COLO668 (cell line): ENCODE measurements at regions not wholly inside any gene's neighbourhood (a gene's known extent, or its start where the extent isn't known, plus 50 kb on each side); places are given as distances from the start of the nearest gene placed in this dataset.

Experiments used
- DNase-seq: peaks from one replicate; lab custom pipeline; 2025; ENCODE audit not compliant: unreplicated experiment; lab: John Stamatoyannopoulos, UW

DNA sequence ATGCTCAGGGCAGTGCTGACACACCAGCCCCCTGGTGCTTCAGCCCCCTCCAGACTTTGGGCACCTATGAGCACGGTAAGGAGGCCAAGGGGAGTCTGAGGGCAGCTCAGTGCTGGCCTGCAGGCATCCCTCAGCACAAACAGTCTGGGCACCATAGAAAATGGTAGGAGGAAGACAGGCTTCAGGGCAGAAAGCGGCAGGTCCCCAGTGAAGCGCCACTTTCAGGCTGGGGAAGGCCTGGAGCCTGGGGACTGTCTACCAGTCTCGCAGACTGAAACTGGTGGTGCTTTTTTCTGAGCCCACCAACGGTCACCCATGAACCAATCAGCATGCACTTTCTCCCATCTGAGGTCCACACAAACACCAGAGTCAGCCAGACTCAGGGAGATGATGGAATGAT, 1074.7 kb downstream of the PCDH18 start:
- no peak for DNase-seq

DNA sequence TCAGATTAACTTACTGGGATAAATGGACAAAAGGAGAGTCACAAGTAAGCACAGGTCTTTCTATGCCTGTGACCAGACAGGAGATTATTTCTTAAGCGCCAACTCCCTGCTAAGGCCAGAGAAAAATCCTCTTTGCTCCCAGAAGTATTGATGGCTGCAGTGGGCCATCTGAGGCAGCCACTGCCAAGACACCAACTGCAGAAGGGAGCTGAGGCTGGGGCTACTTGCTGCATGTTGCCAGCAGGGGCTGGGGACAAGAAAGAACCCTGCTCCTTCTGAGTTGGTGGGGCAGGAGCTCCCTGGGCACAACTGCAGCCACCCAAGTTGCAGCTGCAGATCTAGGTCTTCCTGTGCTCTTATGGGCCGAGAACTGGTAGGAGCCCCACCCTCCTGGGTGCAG, 1075.3 kb downstream of the PCDH18 start:
- DNase-seq, result no peak

DNA sequence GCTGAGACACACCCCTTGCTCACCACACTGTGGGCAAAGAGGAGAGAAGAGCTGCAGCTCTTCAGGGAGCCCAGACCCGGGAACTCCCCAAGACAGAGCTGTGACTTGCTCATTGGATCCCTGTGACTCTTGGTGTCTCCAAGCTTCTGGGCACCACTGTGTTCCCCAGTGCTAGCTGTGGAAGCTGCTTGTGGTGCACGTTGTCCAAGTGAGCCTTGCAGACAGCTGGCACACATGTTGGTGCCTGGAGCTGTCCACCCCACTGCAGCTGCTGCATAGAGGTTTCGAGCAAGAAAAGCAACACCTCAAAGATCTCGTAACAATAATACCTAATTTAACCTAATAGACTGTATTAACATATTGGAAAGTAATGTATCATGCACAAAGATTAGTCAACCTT, 1089.3 kb downstream of the PCDH18 start:
- DNase-seq, result no peak

DNA sequence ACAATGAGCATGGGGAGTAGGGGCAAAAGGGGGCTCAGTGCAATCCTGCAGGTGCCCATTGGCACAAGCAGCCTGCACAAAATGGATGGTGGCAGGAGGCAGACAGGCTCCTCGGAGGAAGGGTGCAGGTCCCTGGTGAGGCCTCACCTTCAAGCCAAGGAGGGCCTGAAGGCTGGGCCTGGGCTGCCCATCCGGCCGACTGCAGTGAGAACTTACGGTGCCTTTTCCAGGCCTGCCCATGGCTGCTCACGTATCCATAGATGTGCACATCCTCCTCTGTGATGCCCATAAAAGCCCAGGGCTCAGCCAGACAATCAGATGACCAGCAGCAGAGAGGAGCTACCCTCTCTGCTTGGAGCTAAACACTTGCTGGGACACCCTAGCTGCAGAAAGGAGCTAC, 1089.8 kb downstream of the PCDH18 start:
- DNase-seq, result no peak

DNA sequence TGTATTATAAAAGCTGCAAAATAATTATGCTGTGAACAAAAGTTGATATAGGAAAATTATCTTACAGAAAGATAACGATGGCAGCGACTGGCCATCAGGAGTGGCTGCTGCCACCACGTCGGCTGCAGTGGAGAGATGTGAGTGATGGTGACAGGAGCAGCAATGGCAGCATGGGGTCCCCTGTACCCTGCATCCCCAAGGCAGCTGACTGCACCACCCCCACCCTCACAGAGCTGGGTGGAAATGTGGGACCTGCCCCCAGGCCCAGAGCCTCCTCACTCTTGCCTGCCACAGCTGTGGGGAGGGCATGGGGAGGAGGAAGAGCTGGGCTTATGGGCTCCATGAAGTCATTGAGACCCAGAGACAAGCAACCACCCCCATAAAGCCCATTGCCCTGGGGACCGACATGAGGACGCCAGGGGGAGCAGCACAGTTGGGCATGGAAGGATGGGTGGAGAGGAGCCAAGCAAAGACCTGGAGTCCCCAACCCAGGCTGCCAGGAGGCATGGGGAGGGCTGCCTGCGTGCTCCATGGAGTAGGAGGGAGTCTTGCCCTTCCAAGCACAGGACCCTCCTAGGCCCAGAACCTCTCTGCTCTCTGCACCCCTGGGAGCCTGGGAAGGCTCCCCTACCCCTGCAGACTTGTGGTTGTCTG, 1090.5 kb downstream of the PCDH18 start:
- DNase-seq, result no peak

DNA sequence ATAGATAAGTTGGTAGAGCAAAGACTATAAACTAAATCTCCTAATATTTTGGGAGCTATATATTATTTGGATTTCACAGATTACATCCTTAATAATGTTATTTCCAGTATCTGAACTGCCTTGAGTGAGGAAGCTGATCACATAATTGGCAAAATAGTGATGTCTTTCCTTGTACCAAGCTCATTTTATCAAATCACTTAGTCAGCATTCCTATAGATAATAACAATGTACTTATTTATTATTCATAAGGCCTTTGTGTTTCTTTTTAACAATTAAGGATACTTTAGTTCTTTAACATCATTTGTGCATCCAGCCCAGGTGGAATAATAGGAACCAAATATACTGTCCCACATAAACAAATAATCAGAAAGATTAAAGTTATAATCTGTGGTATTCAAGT, 1093.6 kb downstream of the PCDH18 start:
- no peak for DNase-seq

DNA sequence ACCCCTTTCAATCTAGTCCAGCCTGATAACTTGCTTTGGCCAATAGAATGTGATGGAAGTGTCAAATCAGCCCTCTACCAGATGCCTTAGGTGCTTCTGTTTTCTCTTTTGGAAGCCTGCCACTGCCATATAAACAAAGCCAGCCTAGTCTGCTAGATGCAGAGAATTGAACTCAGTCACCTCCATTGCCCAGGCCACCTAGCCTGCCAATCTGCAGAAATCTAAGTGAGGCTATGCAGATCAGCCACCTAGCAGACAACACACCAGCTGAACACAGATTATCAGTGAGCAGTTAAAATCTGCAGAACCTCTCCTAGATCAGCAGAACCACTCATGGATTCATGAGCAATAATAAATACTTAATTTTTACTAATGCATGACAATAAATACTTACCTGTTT, 1108.2 kb downstream of the PCDH18 start:
- DNase-seq, result no peak

DNA sequence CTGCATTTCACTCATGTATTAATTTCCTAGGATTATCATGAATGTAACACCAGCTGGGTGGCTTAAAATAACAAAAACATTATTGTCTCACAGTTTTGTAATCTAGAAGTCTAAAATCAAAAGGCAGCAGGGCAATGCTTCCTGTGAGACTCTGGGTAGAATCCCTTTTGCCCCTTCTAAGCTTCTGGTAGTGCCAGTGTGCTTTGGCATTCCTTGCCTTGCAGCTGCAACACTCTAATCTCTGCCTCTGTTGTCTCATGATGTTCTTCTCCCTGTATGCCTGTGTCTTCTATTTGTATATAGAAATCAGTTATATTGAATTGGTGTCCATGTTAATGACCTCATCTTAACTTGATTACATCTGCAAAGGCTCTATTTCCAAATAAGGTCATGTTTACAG, 1117.3 kb downstream of the PCDH18 start:
- DNase-seq, result no peak

DNA sequence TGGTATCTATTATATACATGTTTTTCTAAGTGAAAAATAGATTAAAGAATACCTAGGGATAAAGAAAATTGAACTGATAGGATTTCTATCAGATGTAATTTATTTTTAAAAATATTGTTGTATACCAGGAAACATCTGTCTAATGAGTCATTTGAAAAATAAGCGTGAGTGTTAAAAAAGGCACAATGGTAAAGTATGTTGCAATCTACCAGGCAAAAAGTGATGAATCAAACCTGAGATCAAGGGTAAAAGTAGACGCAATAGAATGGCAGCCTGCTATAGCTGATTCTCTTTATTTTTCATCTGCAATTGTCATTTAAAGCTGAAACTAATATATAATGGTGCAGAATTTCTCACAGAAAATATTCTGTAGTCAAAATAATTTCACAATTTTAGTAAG, 1119.6 kb downstream of the PCDH18 start:
- no peak for DNase-seq

DNA sequence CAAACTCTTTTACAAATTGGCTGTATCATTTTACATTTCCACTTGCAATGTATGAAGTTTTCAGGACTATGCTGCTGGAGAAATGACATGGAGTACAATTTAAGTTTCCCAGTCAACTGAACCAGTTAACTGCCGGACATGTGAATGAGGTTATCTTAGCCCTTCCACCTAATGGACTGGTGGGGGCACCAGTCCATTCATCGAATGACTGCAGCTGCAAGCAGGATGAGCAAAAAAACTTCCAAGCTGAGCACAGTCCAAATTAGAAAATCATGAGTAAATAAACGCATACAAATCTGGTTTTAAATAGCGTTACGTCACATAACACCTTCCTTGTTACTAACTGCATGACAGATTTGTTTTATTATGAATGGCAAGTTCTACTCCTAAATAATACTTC, 1131.5 kb downstream of the PCDH18 start:
- no peak for DNase-seq

DNA sequence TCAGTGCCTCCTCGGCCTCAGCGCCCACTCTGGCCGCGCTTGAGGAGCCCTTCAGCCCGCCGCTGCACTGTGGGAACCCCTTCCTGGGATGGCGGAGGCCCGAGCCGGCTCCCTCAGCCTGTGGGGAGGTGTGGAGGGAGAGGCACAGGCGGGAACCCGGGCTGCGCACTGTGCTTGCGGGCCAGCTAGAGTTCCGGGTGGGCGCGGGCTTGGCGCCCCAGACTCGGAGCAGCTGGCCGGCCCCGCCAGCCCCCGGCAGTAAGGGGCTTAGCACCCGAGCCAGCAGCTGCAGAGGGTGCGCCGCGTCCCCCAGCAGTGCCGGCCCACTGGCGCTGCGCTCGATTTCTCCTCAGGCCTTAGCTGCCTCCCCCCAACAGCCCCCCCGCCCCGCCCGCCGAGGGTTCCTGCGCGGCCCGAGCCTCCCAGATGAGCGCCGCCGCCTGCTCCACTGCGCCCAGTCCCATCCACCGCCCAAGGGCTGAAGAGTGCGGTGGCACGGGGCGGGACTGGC, 1137.0 kb downstream of the PCDH18 start:
- no peak for DNase-seq

DNA sequence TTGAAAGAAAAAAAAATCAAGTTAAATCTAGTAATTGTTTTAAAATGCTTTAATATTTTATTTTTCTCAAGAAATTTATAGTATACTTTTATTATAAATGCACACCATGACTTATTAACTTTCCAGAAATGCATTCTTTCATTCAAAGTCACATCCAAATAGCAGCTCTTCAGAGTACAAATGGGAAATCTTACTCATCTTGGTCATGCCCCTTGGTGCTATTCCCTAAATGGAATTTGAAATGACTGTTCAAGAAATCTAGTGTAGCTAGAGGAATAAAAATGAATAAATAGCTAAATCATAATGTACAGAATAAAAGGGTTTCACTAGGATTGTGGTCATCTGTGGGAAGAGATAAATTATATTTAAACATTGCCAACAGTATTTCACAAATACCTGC, 1139.7 kb downstream of the PCDH18 start:
- DNase-seq, result no peak

DNA sequence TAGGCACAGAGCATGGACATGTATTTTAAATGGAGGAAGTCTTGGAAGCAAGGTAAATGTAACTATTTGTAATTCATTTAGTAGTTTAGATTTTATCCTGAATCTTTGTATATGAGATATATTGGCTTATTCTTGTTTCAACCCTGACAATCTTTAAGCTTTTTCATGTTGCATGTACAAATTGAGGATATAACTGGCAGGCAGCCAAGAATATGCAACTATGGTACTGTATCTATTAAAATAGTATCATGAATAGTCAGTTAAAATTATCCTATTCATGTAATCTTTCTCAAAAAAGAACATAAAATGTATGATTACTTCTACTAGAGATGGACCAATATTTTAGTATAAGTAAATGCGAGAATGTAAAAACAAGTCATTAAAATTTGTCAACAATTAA, 1141.5 kb downstream of the PCDH18 start:
- no peak for DNase-seq

DNA sequence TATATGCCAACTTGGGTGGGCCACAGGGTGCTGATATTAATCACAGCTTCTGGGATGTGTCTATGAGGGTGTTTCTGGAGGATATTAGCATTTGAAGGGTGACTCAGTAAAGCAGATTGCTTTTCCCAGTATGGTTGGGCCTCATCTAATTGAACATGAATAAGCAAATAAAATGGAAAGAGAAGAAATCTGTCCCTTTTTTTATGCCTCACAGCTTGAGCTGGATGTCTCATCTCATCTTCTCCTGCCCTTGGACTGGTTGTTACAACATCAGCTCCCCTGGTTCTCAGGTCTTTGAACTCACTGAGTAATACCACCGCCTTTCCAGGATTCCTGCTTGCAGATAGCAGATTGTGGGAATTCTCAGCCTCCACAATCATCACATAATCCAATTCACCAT, 1149.2 kb downstream of the PCDH18 start:
- DNase-seq, result no peak

DNA sequence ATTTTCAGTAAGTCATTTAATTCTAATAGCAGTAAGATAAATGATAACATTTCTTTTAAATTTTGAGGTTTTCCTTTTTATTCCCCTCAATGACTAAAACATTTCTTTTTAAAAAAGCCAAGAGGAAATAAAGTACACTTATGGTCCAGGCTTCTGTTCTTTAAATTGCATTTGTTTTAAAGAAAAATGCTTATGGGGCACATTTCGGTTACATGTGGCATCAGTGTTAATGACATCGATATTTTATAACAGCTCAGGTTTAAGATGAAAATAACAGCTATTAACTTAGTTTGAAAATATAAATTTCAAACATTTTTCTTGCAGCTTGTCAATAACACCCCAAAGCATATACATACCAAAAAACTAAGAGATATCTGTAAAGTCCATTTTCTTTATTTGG, 1161.1 kb downstream of the PCDH18 start:
- DNase-seq, result no peak

DNA sequence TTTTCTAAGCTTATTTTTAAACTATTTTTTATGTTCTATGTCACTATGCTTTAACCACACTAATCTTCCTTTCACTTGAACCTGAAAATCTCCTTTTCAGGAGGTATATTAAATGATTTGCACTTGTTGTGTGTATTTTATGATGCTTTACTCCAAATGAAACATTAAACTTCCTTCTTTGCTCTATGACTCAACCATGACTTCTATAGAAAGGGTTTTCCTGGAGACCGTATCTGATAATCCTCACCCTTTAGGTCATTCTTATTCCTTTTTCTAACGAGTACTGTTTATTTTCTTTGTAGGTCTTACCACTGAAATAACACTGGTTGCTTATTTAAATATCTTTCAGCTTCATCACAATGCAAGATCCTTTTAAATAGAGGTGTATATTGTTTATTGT, 1163.2 kb downstream of the PCDH18 start:
- no peak for DNase-seq

DNA sequence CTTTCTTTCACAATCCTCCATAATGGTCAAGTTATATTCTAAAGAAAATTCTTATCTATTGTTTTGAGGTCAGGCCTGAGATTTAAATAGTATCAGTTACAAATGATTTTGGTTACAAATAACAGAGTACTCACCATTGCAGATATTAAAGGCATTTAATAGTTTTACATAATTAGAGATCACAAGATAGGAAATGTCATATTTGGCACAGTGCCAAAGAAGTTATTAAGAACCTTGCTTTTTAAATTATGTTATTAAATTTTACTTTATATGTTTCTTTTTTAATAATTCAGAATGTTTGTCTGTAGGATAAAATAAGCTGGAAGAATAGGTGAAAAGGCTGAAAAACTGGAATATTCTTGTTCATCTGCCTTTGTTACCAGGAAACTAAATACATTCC, 1174.7 kb downstream of the PCDH18 start:
- no peak for DNase-seq

DNA sequence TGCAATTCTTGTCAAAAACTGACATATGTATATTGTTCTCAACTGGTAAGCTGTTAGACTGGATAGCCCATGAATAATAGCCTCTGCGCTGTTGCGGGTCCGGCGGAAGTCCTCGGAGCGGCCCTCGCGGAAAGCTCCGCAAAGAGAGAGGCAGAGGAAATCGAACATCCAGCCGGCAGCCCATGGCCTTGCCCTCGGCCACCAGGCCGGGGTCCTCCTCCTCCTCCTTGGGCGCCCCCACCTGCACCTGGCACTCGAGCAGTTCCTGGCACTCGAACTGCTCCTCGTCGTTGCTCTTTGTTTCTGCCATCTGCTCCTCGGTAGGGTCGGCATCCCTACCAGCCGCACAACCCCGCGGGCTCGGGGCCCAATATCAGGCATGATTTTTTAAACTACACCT, 1176.3 kb downstream of the PCDH18 start:
- no peak for DNase-seq

DNA sequence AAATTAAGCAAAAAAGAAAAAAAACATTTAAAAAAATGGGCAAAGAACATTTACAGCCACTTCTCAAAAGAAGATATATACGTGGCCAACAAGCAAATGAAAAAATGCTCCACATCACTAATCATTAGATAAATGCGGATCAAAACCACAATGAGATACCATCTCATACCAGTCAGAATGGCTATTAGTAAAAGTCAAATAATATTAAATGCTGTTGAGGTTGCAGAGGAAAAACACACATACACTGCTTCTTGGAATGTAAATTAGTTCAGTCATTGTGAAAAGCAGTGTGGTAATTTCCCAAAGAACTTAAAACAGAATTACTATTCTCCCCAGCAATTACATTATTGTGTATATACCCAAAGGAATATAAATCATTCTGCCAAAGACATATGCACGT, 1189.0 kb downstream of the PCDH18 start:
- DNase-seq, result no peak

DNA sequence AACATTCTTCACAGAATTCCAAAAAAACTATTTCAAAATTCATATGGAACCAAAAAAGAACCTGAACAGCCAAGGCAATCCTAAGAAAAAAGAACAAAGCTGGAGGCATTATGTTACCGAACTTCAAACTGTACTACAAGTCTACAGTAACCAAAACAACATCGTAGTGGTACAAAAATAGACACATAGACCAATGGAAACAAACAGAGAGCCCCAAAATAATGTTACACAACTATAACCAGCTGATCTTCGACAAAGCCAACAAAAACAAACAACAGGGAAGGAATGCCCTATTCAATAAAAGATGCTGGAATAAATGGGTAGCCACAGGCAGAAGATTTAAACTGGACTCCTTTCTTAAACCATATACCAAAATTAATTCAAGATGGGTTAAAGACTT, 1189.6 kb downstream of the PCDH18 start:
- DNase-seq, result no peak

DNA sequence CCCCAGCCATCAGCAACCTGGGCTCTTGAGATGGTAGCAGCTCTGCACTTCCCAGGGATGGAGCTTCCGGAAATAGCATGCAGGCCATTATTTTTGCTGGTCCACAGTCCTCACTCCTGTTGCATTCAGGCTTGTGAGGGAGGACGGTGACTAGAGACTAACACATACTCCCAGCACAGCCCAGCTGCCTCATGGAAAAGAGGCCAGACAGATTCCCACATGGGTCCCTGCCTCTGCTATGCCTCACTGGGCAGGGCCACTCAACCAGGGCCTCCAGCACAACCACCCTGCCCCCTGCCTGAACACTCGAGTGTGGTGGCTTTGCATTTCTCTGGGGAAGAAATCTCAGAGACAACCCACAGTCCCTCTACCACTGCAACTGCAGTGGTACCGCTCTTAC, 1195.1 kb downstream of the PCDH18 start:
- DNase-seq, result no peak

DNA sequence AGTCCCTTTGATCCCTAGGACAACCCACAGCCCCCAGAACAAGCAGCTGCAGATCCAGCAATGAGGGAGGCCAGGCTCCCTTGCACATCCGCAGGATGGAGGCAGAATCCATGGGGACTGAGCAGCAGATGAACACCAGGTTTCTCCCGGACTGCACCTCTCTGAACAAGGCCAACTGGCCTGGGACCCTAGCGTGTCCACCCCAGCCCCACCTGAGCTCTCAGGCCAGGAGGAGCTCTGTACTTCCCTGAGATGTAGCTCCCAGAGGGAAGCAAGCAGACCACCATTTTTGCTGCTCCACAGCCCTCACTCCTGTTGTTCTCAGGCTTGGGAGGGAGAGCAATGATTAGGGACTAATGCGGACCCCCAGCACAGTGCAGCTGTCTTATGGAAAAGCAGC, 1195.8 kb downstream of the PCDH18 start:
- no peak for DNase-seq

DNA sequence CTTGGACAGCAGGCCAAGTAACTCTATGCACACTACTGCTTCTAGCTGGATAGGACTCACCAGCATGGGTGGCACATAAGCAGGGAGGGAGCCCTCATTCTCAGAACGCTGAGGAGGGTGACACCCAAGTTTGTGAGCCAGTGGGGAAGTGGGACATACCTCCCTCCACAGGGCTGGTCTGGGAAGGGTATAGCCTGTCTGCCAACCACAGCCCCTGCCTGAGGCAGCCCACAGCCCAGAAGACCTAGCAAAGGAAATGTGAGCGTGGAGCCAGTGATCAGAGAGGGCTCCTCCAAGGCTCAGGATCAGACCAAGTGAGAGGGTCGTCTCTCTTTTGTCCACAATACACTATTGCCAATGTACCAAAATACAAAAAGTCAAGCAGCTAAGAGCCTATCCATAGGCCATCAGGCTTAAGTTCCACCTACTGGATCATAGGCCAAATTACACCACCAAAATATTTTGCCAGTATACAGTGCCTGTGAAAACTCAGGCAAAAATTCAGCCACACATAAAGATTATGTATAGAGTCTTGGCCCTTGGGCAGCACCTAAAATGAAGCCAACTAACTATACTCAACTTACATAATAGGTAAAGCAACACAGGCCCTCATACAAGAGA, 1203.1 kb downstream of the PCDH18 start:
- no peak for DNase-seq
